MCF 10A (cell line): ENCODE measurements at regions not wholly inside any gene's neighbourhood (a gene's known extent, or its start where the extent isn't known, plus 50 kb on each side); places are given as distances from the start of the nearest gene placed in this dataset.

Experiments used
- BruUV-seq: library from RNA; stranded (reverse); fragments of 400-500 nt; replicated peaks from 2 replicates; lab custom pipeline; 2021; lab: Mats Ljungman, UMichigan
- CTCF ChIA-PET: fragments of 300-600 bp; sonication (Branson Sonifier 250); formaldehyde crosslinking; extraction: SDS; loops from one replicate; lab custom pipeline; 2021; ENCODE audit warnings: antibody characterized with exemption, inconsistent platforms; lab: Yijun Ruan, JAX
- POLR2A ChIA-PET: fragments of 300-600, 350-650 bp; sonication (Branson Sonifier 250); formaldehyde crosslinking; extraction: SDS; loops from one replicate; lab custom pipeline; 2020; ENCODE audit warnings: antibody characterized with exemption, inconsistent platforms; lab: Yijun Ruan, JAX
- DNase-seq: peaks from one replicate; pipeline ENCODE4 v3.0.0-alpha.2; 2018; ENCODE audit not compliant: unreplicated experiment
- H3K27ac Mint-ChIP-seq: one replicate; pipeline ENCODE4 v1.8.0; 2022; ENCODE audit warnings: mild to moderate bottlenecking, low read depth, mixed read lengths; ENCODE audit not compliant: unreplicated experiment
- H3K27me3 Mint-ChIP-seq: one replicate; pipeline ENCODE4 v1.8.0; 2022; ENCODE audit warnings: mixed read lengths; ENCODE audit not compliant: insufficient read depth, unreplicated experiment
- H3K36me3 Mint-ChIP-seq: one replicate; pipeline ENCODE4 v1.8.0; 2022; ENCODE audit warnings: mild to moderate bottlenecking, moderate library complexity, mixed read lengths; ENCODE audit not compliant: insufficient read depth, unreplicated experiment
- H3K4me1 Mint-ChIP-seq: one replicate; pipeline ENCODE4 v1.8.0; 2022; ENCODE audit warnings: mixed read lengths; ENCODE audit not compliant: insufficient read depth, unreplicated experiment
- H3K4me3 Mint-ChIP-seq: one replicate; pipeline ENCODE4 v1.8.0; 2022; ENCODE audit warnings: mild to moderate bottlenecking, moderate library complexity, mixed read lengths; ENCODE audit not compliant: unreplicated experiment
- H3K9me3 Mint-ChIP-seq: one replicate; pipeline ENCODE4 v1.8.0; 2022; ENCODE audit warnings: mixed read lengths; ENCODE audit not compliant: unreplicated experiment
- CTCF ChIP-seq: fragments of 200-600 bp; IDR thresholded peaks from one replicate; pipeline ENCODE4 v1.8.0; 2022; ENCODE audit warnings: antibody characterized with exemption, mild to moderate bottlenecking; ENCODE audit not compliant: unreplicated experiment
- intact Hi-C: fragments of 100-400 bp; cut with micrococcal nuclease; formaldehyde crosslinking; loops from 2 replicates; pipeline ENCODE4 v1.14.1; 2022

- DNase-seq, result no peak
- H3K36me3 Mint-ChIP-seq, result no peaks in the 10 kb centered on the region
- ChIA-PET CTCF (no interaction called here), POLR2A (no interaction called here)
- no peak overlapping the region for H3K27ac Mint-ChIP-seq
- H3K4me1 Mint-ChIP-seq, result no peaks in the 10 kb centered on the region
- H3K4me3 Mint-ChIP-seq, result no peak overlapping the region
- no peaks in the 10 kb centered on the region for H3K9me3 Mint-ChIP-seq
- intact Hi-C loops, result loop anchor here (1.0 kb wide), 1 partner anchor 29 kb away; no protein-coding TSS in a partner anchor
- TF ChIP-seq CTCF, result no peak
- no TSS peak for BruUV-seq
- peaks cover under 1% of the 10 kb centered on the region for H3K27me3 Mint-ChIP-seq
Observed at GRCh38 chr3:13245615-13245978, 172.4 kb upstream of the IQSEC1 start.

- intact Hi-C loops, result no loop called here
- no peak for DNase-seq
- CTCF ChIA-PET, result interaction anchor here (0.8 kb wide), 1 partner anchor 18 kb away, joined by 3 read pairs; no protein-coding TSS in a partner anchor
- POLR2A ChIA-PET, result no interaction called here
- H3K27ac Mint-ChIP-seq, result no peak overlapping the region
- no TSS peak for BruUV-seq
- TF ChIP-seq CTCF, result no peak
- H3K27me3 Mint-ChIP-seq, result peaks cover 2% of the 10 kb centered on the region
- no peaks in the 10 kb centered on the region for H3K4me1 Mint-ChIP-seq
- H3K9me3 Mint-ChIP-seq, result no peaks in the 10 kb centered on the region
- H3K4me3 Mint-ChIP-seq, result no peak overlapping the region
- no peaks in the 10 kb centered on the region for H3K36me3 Mint-ChIP-seq
Observed at GRCh38 chr3:13243586-13243985, 170.4 kb upstream of the IQSEC1 start.

GRCh38 chr3:13242364-13242737 is 169.1 kb upstream of the IQSEC1 start:
- Mint-ChIP-seq H3K9me3 (no peaks in the 10 kb centered on the region), H3K27me3 (peaks cover 11% of the 10 kb centered on the region), H3K36me3 (no peaks in the 10 kb centered on the region), H3K4me1 (no peaks in the 10 kb centered on the region), H3K27ac (no peak overlapping the region), H3K4me3 (no peak overlapping the region)
- ChIA-PET POLR2A (interaction anchor here (0.6 kb wide), 1 partner anchor 27 kb away, joined by 3 read pairs; no protein-coding TSS in a partner anchor), CTCF (interaction anchor here (0.5 kb wide), 1 partner anchor 21 kb away, joined by 4 read pairs; no protein-coding TSS in a partner anchor)
- DNase-seq, result no peak
- intact Hi-C loops, result no loop called here
- no peak for TF ChIP-seq CTCF
- no TSS peak for BruUV-seq

- TF ChIP-seq CTCF, result no peak
- CTCF ChIA-PET, result no interaction called here
- no peaks in the 10 kb centered on the region for H3K4me1 Mint-ChIP-seq
- peaks cover 11% of the 10 kb centered on the region for H3K27me3 Mint-ChIP-seq
- POLR2A ChIA-PET, result interaction anchor here (0.6 to 0.7 kb wide), 2 partner anchors 26 to 239 kb away, joined by 3 read pairs; no protein-coding TSS in a partner anchor
- H3K9me3 Mint-ChIP-seq, result no peaks in the 10 kb centered on the region
- no peak overlapping the region for H3K4me3 Mint-ChIP-seq
- DNase-seq, result no peak
- BruUV-seq, result no TSS peak
- H3K27ac Mint-ChIP-seq, result no peak overlapping the region
- H3K36me3 Mint-ChIP-seq, result no peaks in the 10 kb centered on the region
- intact Hi-C loops, result no loop called here
Observed at GRCh38 chr3:13241621-13242363, 168.6 kb upstream of the IQSEC1 start.
